Tongue (tissue), 1 donor: ENCODE measurements at regions not wholly inside any gene's neighbourhood (a gene's known extent, or its start where the extent isn't known, plus 50 kb on each side); places are given as distances from the start of the nearest gene placed in this dataset.
"Not testable (repeated sequence)": the region's sequence is repeated elsewhere in the genome, so short reads cannot be mapped to it uniquely, and the experiment has no call there.

Experiments used
- DNase-seq: peaks from one replicate; pipeline ENCODE4 v3.0.0-alpha.2; 2015

DNA sequence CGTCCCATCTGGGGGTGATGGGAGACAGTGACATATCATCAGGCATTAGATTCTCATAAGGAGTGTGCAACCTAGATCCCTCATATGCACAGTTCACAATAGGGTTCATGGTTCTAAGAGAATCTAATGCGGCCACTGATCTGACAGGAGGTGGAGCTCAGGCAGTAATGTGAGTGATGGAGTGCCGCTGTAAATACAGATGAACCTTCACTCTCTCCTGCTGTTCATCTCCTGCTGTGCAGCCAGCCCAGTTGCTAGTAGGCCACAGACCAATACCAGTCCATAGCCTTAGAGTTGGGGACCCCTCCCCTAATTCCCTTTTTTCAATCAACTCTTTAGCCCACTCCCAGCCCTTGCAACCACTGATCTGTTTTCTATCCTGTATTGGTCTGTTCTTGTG, 581.1 kb upstream of the AUTS2 start:
- no peak for DNase-seq

DNA sequence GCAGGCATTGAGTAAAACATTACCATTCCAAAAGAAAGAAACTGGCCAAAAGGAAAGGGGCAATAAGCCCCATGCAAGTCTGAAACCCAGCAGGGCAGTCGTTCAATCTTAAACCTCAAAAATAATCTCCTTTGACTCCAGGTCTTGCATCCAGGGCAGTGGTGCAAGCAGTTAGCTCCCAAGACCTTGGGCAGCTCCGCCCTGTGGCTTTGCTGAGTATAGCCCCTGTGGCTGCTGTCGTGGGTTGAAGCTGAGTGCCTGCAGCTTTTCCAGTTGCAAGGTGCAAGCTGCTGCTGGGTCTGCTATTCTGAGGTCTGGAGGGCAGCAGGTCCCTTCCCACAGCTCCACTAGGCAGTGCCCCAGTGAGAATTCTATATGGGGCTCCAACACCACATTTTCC, 580.1 kb upstream of the AUTS2 start:
- no peak for DNase-seq

GRCh38 chr7:69019437-69019836, 578.8 kb upstream of the AUTS2 start:
- no peak for DNase-seq

- no peak for DNase-seq
Measured at GRCh38 chr7:69020536-69020935, 577.7 kb upstream of the AUTS2 start.

DNA sequence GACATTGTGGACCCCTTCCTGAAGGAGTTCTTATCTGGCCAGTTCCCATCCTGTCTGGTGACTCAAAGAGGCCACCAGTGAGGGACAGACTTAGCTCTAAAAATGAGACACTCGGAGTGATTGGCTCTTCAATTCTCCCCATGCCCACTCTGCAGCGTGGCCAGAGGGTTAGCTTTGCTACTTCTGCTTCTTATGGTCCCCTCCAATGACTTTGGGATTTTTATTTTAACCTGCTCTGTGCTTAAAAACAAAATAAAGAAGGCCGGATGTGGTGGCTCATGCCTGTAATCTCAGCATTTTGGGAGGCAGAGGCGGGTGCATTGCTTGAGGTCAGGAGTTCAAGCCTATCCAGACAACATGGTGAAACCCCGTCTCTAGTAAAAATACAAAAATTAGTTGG, 573.0 kb upstream of the AUTS2 start:
- DNase-seq = no peak

- DNase-seq = no peak
Measured at GRCh38 chr7:69032848-69033247, 565.4 kb upstream of the AUTS2 start.

DNA sequence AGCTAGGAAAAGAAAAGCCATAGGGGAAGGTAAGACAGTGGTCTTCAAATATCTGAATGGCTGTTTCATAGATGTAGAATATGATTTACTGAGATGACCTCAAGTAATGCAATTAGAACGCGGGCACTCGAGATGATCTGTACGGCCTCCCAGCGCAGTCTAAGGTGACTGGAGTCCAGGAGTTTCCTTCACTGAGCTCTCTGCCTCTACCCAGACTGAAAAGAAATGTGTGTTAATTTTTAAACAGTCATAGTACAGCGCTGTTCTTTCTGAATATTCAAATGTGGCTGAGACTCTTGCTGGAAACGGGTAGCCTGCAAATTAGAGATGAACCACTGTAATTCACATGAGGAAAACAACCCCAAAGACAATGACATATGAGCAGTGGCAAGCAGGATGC, 562.4 kb upstream of the AUTS2 start:
- no peak for DNase-seq

- no peak for DNase-seq
Measured at GRCh38 chr7:69036301-69036700, 562.0 kb upstream of the AUTS2 start.

DNA sequence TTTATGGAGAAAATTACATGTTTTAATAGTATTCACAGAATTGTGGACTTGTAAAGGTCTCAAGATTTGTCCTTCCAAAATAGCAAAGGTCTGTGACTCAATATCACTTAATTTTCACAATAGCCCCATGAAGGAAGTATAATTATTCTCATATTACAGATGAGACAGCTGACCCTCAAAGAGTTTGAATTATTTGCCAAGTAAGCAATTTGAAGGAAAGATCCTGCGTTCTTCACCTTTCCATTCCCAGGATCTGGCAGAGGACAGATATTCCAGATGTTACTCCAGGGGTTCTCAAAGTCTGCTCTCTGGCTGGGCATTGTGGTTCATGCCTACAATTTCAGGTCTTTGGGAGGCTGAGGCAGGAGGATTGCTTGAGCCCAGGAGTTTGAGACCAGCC, 559.4 kb upstream of the AUTS2 start:
- no peak for DNase-seq

DNA sequence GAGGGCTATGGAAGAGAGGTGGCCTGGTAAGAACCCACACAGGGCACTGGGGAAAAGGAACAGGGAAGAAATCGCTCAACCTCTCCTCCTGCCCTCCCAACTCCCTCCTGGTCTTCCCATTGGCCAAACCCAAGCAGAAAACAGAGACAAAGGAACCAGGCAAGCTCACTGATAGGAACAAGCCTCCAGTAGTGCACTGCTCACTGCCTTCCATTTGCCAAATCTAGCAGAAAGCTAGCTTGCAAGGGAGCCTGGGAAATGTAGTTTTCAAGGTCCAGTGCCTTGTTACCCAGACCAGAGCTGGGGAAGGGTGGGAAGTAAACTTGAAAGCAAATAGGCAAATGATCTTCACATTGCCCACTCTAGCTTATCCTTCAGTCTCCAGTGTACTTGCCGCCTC, 556.1 kb upstream of the AUTS2 start:
- DNase-seq = no peak

- DNase-seq = peak; percentile 82
Measured at GRCh38 chr7:69047151-69047754, 551.0 kb upstream of the AUTS2 start.

DNA sequence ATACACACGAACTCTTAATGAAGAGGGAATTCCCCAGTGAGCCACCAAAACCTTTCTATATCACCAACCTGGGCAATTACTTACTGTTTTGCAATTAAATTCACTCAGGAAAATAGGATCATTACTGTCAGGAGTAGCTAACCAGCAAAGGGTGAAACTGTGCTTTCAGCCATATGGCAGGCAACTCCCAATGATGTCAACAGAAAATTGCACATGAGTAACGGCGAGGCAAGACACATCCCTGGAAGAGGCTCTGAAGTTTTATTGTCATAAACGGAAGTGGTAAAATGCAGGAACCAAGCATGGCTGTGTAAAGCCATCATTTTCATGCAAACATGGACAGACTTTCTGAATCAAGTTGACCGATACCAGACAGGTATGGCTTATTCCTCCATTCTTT, 548.9 kb upstream of the AUTS2 start:
- no peak for DNase-seq

GRCh38 chr7:69052447-69052846, 545.8 kb upstream of the AUTS2 start:
- DNase-seq = no peak

DNA sequence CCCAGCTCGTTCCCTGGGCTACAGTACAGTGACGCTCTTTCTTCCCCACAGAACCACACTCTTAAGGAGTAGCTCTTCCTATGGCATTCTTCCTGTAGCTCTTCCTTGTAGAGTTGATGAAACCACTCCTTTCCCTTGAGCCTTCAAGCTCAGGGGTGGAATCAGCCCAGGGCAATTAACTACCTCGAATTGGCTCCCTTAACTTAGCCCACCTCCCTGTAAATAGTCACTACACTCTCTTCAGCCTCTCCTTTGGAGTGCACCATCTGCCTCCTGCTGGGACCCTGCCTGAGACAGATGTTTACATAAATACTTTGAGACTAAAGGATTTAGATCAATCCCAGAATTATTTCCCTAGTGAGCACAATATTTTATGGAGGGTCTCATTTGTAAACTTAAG, 537.8 kb upstream of the AUTS2 start:
- DNase-seq = peak; percentile 20

DNA sequence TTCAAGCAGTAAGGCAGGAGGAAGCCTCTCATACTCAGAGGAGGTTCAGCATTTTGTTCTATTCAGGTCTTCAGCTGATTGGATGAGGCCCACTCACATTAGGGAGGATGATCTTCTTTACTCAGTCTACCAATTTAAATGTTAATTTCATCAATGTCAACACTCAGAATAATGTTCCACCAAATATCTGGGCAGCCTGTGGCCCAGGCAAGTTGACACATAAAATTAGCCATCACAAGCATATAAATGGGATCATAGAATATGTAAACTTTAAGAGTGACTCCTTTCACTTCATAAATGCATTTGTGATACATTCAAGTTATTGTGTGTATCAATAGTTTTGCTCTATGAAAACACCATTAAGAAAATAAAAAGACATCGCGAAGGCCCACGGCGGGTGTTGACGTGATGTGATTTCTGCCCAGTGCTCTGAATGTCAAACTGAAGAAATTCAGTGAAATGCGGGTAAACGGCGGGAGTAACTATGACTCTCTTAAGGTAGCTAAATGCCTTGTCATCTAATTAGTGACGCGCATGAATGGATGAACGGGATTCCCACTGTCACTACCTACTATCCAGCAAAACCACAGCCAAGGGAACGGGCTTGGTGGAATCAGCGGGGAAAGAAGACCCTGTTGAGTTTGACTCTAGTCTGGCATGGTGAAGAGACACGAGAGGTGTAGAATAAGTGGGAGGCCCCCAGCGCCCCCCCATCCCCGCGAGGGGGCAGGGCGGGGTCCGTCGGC, 536.1 kb upstream of the AUTS2 start:
- DNase-seq = no peak

- no peak for DNase-seq
Measured at GRCh38 chr7:69067397-69067796, 530.9 kb upstream of the AUTS2 start.

DNA sequence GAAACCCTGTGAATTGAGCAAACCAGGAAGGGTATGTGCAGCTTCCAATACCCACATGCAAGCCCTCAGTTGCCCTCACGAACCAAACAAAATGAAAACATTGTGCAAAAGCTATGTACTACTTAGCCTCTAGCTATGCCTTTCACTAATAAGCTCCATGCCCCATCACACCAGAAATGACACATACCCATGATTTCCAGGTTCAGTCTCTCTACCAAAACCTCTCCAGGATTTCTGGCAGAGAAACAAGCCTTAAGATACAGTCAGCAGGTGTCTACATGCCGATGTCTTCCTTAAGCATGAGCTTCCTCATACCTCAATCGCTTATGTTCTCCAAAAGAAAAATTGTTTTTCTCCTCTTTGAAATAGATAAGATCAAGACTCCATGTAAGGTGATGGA, 527.8 kb upstream of the AUTS2 start:
- DNase-seq = no peak

GRCh38 chr7:69076566-69076965, 521.7 kb upstream of the AUTS2 start:
- DNase-seq = no peak

- DNase-seq = peak; percentile 68
Measured at GRCh38 chr7:69078997-69079769, 519.1 kb upstream of the AUTS2 start.

DNA sequence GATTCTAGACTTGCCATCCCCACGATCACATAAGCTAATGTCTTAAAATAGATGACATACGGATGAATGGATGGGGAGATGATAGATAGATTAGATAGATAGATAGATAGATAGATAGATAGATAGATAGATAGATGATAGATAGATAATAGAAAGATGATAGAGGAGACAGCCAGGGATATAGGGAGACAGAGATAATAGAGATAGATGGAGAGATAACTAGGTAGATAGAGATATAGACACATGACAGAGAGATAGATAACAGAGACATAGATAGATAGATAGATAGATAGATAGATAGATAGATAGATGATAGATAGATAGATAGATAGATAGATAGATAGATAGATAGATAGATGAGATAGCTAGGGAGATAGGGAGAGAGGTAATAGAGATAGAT, 511.0 kb upstream of the AUTS2 start:
- not testable (repeated sequence) for DNase-seq

GRCh38 chr7:69088185-69088584, 510.1 kb upstream of the AUTS2 start:
- DNase-seq = no peak

DNA sequence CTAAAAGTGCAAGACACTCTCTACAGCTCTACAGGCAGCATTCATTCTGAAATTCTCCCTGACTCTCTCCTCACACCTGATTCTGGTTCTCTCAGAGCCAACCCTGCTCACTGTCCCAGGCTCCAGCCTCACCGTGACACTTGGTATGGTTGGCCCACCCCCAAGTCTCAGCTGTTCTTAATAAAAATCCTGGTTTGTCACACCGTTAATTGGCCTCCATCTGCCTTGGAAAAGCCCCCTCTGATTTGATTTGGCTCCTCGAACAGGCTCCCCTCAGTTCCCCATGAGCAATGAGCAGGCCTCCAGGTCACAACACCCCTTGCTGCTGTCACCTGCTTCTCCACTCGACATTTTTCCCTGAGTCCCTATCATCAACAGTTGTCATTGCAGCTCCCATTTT, 507.3 kb upstream of the AUTS2 start:
- no peak for DNase-seq

DNA sequence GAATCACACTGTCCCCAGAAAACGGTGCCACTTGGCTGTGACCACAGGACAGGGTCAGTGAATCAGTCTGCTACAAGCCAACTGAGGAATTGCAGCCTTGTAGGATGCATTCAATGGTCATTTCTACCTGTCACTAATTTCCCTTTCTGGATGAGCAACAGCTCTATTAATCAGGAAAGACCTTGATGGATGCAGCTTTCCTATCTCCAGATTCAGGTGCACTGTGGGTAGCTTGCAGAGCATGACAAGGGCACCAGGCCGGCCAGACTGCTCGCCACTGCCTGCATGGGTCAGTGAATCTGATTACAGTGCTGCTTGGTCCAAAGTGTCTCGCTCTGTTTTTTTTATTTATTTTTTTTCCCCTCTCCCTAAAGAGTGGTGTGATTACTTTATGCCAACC, 506.8 kb upstream of the AUTS2 start:
- DNase-seq = no peak

- no peak for DNase-seq
Measured at GRCh38 chr7:69095127-69095526, 503.1 kb upstream of the AUTS2 start.
